Putamen (tissue), 1 donor: ENCODE measurements at regions not wholly inside any gene's neighbourhood (a gene's known extent, or its start where the extent isn't known, plus 50 kb on each side); places are given as distances from the start of the nearest gene placed in this dataset.
"Not testable (repeated sequence)": the region's sequence is repeated elsewhere in the genome, so short reads cannot be mapped to it uniquely, and the experiment has no call there.

ENCODE experiments used
- DNase-seq: peaks from one replicate; pipeline ENCODE4 v3.0.0-alpha.2; 2016; ENCODE audit warnings: low spot score

DNA sequence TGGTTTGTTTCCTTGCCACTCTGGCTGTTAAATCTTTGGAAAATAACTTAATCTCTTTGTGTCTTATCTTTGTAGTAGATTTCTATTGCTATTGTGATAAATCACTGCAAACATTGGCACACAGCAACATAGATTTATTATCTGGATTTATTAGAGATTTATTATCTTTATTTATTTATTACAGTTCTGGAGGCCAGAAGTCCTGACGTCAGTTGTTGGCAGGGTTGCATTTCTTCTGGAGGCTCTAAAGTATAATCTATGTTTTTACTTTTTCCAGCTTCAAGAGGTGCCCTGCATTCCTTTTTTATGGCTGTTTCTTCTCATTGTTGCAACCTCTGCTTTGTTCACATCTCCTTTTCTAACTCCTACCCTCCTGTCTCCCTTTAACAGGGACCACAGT is 542.8 kb downstream of the GRXCR1 start:
- no peak for DNase-seq

DNA sequence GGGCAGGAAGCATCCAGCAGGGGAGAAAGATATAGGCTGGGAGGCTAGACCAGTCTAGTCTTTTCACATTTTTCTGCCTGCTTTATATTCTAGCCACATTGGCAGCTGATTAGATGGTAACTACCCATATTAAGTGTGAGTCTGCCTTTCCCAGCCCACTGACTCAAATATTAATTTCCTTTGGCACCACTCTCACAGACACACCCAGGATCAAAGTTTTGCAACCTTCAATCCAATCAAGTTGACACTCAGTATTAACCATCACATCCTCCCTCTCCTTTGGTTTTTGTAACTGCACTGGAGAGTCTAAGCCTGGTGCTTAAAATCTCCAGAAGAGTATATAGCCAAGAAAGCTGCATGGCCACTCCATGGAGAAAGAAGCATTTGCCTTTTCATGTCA is 560.4 kb downstream of the GRXCR1 start:
- no peak for DNase-seq

DNA sequence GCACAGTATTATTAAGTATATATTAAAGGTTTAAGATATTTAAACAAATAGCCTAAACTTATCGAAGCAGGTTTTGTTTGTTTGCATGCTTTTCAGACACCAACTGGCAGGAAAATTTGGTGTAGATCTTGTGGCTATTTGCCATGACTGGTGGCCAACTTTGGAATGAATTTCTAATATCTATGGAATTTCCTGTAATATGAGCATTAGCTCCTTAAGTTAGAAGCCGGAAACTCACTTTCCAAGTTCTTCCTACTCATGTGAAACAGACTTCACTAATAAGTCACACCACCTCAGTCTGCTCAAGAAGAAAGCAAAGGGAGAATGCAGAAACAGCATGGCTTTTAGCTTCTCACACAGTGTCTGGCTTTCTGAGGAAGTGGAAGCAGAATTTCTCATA is 563.9 kb downstream of the GRXCR1 start:
- no peak for DNase-seq

DNA sequence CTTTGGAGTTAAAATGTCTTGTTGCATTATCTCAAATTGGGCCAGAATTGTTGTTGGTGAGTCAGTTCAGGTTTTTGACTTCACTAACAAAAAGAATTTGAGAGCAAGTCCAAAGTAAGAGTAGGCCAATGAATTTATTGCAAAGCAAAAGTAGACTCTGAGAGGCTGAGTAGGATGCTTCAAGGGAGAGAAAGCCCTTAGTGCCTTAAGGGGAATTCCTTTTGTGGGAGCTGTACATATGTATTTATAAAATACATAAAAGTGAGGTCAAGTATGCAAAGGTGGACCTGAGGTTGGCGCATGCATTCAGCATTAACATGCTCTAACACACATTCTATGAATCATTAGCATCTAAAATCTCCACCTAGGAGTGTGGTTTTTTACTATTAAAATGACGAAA is 565.4 kb downstream of the GRXCR1 start:
- DNase-seq = no peak

DNA sequence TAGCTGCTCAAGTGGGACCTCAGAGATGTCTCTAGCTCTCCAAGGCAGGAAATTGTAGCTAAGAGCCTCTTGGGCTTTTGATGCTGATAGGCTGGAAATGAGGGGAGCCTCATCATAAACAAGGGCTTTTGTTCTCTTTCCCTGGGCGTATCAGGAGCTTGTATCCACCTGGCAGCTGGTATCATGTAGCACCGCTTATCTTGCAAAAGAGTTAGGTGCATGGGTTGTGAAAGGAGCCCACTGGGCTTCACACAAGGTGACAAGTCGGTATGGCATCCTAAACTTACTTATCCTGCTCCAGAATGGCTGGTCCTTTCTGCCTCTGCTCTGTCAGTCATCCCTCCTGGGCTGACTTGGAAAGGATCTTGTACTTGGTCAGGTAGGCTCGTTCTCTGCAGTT is 565.8 kb downstream of the GRXCR1 start:
- DNase-seq = no peak

DNA sequence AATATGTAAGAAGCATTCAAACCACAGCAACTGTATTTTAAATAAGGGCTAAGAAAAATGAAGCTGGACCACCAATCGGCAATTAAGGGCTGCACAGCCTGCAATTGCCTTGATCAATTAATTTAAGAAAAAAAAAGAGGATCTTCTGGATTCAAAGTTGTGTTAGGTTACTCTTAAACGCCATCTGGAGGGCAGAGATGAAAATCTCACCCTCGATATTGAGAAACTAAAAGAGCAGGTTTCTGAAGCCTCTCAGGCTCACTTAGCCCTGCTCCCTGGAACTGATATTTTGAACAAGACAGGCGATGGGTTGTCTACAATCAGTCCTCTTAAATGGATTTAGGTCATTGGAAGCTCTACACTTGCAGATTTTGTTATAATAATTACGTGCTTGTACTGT is 579.4 kb downstream of the GRXCR1 start:
- DNase-seq = no peak

DNA sequence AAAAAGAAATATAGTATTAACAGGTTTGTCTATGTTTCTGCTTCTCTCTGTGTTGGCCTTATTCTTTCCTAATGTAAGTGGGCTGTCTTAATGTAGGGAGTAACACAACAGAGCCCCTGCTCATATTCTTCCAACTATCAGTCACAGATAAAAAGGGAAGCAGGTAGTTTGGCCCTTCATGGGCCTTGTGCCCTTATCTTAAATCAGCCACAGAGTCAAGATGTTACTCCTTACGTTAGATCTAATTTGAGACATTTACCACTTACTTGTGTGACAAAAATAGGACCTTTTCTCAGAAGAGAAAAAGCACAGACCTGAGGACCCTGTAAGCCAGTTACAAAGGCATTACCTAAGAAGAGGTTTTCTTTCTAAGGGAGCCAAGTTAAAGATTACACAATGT is 589.0 kb downstream of the GRXCR1 start:
- no peak for DNase-seq

DNA sequence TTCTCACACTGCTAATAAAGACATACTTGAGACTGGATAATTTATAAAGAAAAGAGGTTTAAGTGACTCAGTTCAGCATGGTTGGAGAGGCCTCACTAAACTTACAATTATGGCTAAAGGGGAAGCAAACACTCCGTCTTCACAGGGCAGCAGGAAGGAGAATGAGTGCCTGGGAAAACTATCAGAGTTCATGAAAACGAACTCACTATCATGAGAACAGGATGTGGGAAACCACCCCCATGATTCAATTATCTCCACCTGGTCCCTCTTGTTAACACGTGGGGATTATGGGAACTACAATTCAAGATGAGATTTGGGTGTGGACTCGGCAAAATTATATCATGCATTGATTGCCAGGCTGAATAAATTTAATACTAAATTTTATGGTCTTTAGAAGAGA is 592.7 kb downstream of the GRXCR1 start:
- no peak for DNase-seq

DNA sequence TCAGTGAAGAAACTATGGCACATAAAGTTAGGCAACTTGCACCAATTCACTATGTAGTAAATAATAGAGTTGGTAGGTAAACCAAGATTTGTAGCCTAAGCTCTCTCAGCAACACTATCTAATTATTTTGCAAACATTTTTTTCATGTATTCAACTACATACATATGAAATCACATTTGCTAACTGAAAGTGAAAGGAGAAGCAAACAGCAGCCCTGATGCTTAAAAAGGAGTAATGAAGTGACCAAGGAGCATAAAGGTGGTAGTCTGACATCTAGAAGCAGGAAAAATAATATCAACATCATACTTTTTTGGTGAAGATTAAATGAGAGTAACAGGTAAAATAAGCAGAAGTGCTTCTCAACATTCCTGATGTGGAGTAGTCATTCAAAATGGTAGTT is 603.7 kb downstream of the GRXCR1 start:
- DNase-seq = no peak

DNA sequence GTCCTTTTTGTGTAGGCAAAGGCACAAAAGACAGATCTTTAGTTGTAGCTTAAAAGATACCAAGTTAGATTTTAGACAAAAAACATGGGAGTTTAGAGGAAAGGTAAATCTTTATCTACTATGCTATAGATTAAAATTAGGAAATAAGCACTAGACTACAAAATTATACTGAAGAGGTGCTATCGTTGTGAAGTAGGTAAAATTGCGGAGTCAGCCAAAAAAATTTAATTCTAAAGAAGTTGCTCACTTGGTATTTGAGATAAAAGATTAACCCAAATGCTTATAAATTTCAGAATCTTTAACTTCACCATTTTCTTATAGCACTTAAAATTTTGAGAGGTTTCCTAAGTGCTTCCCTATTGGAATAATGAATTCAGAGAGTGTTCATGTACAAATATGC is 604.1 kb downstream of the GRXCR1 start:
- no peak for DNase-seq

DNA sequence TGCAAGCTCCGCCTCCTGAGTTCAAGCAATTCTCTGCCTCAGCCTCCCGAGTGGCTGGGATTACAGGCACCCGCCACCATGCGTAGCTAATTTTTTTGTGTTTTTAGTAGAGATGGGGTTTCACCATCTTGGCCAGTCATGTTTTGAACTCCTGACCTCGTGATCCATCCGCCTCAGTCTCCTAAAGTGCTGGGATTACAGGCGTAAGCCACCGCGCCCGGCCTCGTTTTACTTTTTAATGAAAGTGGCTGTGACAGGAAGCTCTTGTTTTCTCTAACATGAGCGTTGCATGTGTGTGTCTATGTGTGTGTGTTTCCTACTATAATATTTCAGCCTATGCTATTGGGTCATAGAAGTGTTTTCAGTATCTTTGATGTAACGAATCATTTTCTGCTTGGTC is 613.3 kb downstream of the GRXCR1 start:
- DNase-seq = not testable (repeated sequence)

DNA sequence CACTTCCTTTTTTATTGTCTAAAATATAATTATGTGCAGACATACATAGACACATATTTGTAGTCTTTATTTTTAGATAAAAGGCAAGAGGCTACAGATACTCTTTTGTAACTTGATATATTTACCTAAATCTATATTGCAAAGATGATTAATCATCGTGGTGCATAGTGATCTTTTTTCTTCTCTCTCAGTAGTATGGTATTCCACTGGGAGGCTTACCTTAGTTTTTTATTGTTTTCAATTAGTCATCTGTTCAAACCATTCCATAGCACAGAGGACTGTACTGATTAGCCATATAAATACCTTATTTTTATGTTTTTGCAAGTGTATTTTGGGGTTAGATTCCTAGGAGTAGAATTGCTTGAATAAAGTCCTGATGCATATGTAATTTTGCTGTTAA is 619.7 kb downstream of the GRXCR1 start:
- DNase-seq = no peak

DNA sequence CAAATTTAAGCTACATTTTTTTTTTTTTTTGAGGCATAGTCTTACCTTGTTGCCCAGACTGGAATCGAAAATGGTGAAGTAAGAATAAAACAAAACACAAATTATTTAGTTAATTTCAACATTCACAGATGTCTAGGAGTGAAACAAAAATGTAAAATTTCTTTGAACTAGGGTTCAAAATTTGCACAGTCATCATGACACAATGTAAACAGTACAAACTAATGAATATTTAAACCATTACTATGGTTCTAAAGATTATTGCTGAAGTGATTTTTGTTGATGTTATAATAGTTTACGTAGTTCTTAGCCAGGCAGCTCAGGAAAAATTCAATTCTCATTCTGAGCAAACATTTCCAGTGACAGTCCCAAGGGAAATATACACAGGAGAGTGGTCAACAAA is 633.1 kb downstream of the GRXCR1 start:
- DNase-seq = no peak

DNA sequence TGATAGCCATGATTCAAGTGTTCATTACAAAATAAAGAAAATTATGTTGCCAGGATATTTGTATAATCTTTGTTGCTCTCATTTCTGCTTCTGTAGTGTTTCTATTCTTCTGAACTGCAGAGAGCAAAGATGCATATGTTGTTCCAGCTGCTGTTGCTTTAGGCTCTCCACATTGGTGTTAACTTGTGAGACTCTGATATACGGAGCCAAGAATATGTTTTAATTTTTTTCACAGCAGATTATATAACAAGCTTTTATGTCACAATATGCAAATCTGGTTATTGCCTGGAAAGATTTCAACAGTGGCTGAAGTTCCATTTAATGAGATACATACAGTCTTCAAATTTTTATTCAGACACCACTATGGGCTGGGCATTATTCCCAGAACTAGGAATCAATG is 655.0 kb downstream of the GRXCR1 start:
- DNase-seq = no peak

DNA sequence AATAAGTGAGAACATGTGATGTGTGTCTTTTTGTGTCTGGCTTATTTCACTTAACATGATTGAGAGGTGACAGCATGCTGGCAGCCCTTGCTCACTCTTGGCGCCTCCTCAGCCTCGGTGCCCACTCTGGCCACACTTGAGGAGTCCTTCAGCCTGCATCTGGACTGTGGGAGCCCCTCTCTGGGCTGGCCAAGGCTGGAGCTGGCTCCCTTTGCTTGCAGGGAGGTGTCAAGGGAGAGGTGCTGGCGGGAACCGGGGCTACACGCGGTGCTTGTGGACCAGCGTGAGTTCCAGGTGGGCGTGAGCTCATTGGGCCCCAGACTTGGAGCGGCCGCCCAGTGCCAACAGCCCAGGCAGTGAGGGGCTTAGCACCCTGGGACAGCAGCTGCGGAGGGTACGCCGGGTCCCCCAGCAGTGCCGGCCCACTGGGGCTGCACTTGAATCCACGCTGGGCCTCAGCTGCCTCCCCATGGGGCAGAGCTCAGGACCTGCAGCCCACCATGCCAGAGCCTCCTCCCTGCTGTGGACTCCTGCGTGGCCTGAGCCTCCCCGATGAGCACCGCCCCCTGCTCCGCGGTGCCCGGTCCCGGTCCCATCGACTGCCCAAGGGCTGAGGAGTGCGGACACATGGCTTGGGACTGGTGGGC is 658.6 kb downstream of the GRXCR1 start:
- DNase-seq = no peak

DNA sequence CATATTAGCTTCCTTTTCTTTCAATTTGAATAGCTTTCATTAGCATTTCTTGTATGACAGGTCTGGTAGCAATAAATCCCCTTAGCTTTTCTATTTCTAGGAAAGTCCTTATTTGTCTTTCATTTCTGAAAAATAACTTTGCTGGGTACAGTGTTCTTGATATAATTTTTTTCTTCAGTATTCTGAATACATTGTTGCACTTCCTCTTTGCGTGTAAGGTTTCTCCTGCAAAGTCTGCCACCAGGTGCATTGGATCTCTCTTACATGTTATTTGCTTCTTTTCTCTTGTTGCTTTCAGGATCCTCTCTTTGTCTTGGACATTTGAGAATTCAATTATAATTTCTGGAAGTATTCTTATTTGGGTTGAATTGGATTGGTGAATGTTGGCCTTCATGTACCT is 663.7 kb downstream of the GRXCR1 start:
- no peak for DNase-seq

DNA sequence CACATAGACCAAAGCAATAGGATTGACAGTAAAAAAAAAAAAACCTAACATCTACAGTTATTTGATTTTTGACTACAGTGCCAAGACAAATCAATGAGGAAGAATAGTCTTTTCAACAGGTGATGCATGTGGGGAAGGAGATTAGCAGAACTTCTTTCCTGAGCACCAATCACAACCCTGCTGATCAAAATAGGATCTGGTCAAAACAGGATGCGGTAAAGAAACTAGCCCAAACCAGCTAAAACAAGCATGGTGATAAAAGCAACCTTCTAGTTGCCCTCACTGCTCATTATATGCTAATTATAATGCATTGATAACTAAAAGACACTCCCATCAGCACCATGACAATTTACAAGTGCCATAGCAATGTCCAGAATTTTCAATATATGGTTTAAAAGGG is 667.5 kb downstream of the GRXCR1 start:
- DNase-seq = no peak

DNA sequence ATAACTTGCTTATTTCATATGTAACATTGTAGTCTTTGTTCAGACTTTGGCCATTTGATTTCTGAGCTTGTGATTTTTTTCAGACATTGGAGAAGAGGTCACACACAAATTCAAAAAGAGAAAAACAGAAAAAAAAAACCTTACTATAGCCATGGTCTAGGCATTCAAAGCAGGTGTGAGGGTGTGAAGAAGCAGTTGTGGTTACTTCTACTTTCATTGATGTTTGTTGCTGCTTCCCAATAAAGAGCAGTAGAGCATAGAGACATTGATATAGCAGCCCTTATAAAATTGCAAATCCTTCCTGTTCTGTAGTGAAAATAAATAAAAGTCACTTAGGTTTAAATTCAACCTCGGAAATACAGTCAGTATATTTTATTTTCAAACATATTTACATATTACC is 671.6 kb downstream of the GRXCR1 start:
- DNase-seq = no peak

DNA sequence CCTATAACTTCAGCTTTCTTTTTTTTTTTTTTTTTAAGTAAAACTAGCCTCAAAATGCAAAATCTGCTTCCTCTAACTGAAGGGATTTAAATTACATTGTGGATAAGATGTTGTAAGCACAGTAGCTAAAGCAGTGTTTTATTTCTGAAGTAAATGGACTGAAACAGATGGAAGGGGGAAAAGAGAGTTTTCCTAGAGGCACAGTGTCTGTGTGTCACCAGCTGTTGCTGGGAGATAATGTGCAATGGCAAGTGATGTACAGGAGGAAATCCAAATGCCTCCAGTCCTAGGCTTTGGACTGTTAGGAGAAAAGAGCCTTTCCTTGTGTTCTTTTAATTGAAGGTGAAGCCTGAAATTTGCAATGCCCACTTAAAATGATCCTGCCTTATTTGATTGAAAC is 672.1 kb downstream of the GRXCR1 start:
- no peak for DNase-seq

DNA sequence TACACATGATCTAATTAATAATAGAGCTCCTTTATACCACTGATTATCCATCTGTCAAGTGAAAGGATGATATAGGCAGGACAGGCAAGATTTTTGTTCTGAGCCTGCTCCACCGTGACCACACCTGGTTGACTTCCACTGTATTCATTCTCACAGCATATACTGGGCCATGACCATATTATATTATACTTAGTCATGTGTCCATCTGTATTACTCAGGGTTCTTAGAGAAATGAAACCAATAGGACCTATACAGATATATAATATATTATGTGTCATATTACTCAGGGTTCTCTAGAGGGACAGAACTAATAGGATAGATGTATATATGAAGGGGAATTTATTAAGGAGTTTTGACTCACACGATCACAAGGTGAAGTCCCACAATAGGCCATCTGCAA is 675.1 kb downstream of the GRXCR1 start:
- DNase-seq = no peak

DNA sequence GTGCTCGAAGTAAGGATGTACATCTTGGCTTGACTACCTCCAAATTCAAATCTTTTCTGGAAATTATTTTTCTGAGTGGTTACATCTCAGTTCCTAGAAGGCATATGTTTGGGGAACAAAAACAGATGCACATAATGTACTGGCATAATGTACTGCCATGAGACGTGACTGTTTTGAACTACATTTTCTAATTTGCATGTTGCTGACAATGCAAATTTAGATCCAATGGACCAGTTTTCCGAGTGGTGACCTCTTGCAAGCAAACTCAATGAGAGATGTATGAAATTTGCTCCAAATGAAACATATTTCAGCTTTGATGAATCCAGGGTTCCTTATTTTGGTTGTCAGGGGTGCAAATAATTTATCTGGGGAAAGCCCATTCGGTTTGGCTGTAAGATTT is 694.3 kb downstream of the GRXCR1 start:
- no peak for DNase-seq

DNA sequence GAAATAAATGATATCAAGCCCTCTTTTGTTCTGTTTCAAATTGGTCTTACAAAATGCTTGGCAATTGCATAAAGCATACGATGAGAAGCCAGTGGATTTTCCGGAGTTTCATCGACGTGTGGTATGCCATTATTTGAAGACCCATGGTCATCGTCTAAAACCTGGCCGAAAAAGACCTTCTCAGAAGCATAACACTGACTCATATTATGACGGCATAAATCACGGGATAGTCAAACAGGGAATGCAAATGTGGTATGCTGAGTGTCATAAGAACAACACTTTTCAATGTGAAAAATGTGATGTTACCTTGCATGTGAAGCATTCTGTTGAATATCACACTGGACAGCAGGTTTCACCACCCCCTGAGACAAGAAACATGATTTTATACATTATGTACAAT is 695.2 kb downstream of the GRXCR1 start:
- no peak for DNase-seq

DNA sequence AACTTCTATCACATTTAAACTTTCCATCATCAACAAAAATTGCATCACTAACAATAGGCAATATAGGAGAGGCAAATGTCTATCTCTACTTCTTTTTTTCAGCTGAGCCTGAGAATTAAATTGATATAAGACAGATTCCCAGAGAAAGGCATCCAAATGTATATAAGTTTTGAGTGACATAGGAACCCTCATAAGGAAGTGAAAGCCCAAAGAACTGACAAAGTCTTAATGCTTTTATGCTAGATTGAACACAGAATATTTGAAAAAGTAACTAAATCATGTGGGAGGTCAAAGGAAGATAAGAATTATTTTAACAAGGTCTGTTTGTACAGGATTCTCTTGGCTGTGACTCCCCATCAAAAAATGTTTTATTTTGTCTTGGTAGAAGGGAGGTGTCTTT is 714.9 kb downstream of the GRXCR1 start:
- DNase-seq = no peak

DNA sequence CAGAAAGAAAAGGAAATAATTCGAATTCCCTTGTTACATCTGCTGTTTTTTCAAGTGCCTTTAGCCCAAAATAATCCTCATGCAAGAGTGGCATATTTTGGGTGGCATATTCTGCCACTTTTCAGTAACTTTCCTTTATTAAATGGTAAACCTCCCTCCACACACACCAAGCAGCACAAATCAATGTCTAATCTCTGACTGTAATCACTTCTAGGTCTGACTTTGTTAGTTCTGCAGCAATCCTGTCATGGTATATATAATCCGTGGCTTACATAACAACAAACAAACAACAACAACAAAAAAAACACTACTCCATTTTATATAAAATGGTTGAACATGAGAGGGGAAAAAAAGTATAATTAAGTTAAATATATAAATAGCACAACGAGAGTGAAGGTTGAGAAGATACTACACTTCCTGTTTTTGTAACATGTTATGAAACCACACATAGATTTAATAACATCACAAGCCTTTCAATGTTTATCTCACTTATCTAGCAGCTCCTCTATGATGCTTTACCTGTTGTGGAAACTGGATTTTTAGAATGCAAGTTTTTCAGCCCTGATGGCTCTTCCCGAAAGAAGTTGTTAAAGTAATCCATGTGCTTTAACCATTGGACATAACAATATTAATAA is 715.4 kb downstream of the GRXCR1 start:
- no peak for DNase-seq
